NCI-H2227 (cell line): ENCODE measurements at regions not wholly inside any gene's neighbourhood (a gene's known extent, or its start where the extent isn't known, plus 50 kb on each side); places are given as distances from the start of the nearest gene placed in this dataset.

ENCODE experiments used
- DNase-seq: peaks from one replicate; lab custom pipeline; 2025; ENCODE audit not compliant: unreplicated experiment; lab: John Stamatoyannopoulos, UW

- no peak for DNase-seq
Measured at GRCh38 chr5:4101189-4101588, 505.6 kb downstream of the IRX1 start.

- DNase-seq = no peak
Measured at GRCh38 chr5:4104831-4105597, 509.4 kb downstream of the IRX1 start.

- no peak for DNase-seq
Measured at GRCh38 chr5:4108690-4109089, 513.1 kb downstream of the IRX1 start.

- DNase-seq = no peak
Measured at GRCh38 chr5:4113426-4113825, 517.8 kb downstream of the IRX1 start.

GRCh38 chr5:4113905-4114304 lies 518.3 kb downstream of the IRX1 start:
- DNase-seq = no peak

- no peak for DNase-seq
Measured at GRCh38 chr5:4114452-4114851, 518.8 kb downstream of the IRX1 start.

GRCh38 chr5:4116834-4117233 lies 521.2 kb downstream of the IRX1 start:
- DNase-seq = no peak

GRCh38 chr5:4124221-4124970 lies 528.8 kb downstream of the IRX1 start:
- no peak for DNase-seq

GRCh38 chr5:4128994-4129393 lies 533.4 kb downstream of the IRX1 start:
- DNase-seq = no peak

- DNase-seq = no peak
Measured at GRCh38 chr5:4129523-4129922, 533.9 kb downstream of the IRX1 start.

- DNase-seq = no peak
Measured at GRCh38 chr5:4130819-4131218, 535.2 kb downstream of the IRX1 start.

GRCh38 chr5:4137781-4138180 lies 542.1 kb downstream of the IRX1 start:
- DNase-seq = no peak

GRCh38 chr5:4142842-4143241 lies 547.2 kb downstream of the IRX1 start:
- DNase-seq = no peak

GRCh38 chr5:4144411-4145007 lies 548.9 kb downstream of the IRX1 start:
- no peak for DNase-seq

- DNase-seq = no peak
Measured at GRCh38 chr5:4145511-4145910, 549.9 kb downstream of the IRX1 start.

GRCh38 chr5:4148009-4148408 lies 552.4 kb downstream of the IRX1 start:
- DNase-seq = no peak

- DNase-seq = no peak
Measured at GRCh38 chr5:4150067-4150466, 554.4 kb downstream of the IRX1 start.

- no peak for DNase-seq
Measured at GRCh38 chr5:4156153-4156552, 560.5 kb downstream of the IRX1 start.

- DNase-seq = no peak
Measured at GRCh38 chr5:4156889-4157288, 561.3 kb downstream of the IRX1 start.

- DNase-seq = no peak
Measured at GRCh38 chr5:4158750-4159447, 563.3 kb downstream of the IRX1 start.

- no peak for DNase-seq
Measured at GRCh38 chr5:4159681-4160080, 564.0 kb downstream of the IRX1 start.

- DNase-seq = no peak
Measured at GRCh38 chr5:4164167-4164566, 568.5 kb downstream of the IRX1 start.
